Smooth muscle cell (in vitro differentiated cells): ENCODE measurements at regions not wholly inside any gene's neighbourhood (a gene's known extent, or its start where the extent isn't known, plus 50 kb on each side); places are given as distances from the start of the nearest gene placed in this dataset.

Source experiments
- DNase-seq: peaks from one replicate; lab custom pipeline; 2025; ENCODE audit not compliant: unreplicated experiment; lab: John Stamatoyannopoulos, UW
- H2AFZ ChIP-seq: fragments of 200-600 bp; sonication (generic); 2 replicates; pipeline ENCODE4 v1.6.0; 2016; ENCODE audit warnings: antibody characterized with exemption, low read depth, mild to moderate bottlenecking
- H3F3A ChIP-seq: fragments of 200-600 bp; sonication (generic); 2 replicates; pipeline ENCODE4 v1.6.0; 2017; ENCODE audit warnings: antibody characterized with exemption, low read depth
- H3K27ac ChIP-seq: fragments of 200-600 bp; sonication (generic); 2 replicates; pipeline ENCODE4 v1.5.1; 2016; ENCODE audit warnings: low read depth, mild to moderate bottlenecking
- H3K27me3 ChIP-seq: fragments of 200-600 bp; sonication (generic); 2 replicates; pipeline ENCODE4 v1.6.1; 2016; ENCODE audit warnings: low read depth, mild to moderate bottlenecking
- H3K36me3 ChIP-seq: fragments of 200-600 bp; sonication (generic); 2 replicates; pipeline ENCODE4 v1.5.1; 2016; ENCODE audit warnings: low read depth
- H3K4me1 ChIP-seq: fragments of 200-600 bp; sonication (generic); 2 replicates; pipeline ENCODE4 v1.5.1; 2016; ENCODE audit warnings: low read depth
- H3K4me2 ChIP-seq: fragments of 200-600 bp; sonication (generic); 2 replicates; pipeline ENCODE4 v1.6.0; 2016; ENCODE audit warnings: mild to moderate bottlenecking
- H3K4me3 ChIP-seq: fragments of 200-600 bp; sonication (generic); 2 replicates; pipeline ENCODE4 v1.5.1; 2016; ENCODE audit warnings: mild to moderate bottlenecking
- H3K79me2 ChIP-seq: fragments of 200-600 bp; sonication (generic); 2 replicates; pipeline ENCODE4 v1.6.0; 2016; ENCODE audit warnings: low read depth, mild to moderate bottlenecking
- H3K9ac ChIP-seq: fragments of 200-600 bp; sonication (generic); 2 replicates; pipeline ENCODE4 v1.6.0; 2016; ENCODE audit warnings: low read depth
- H3K9me3 ChIP-seq: fragments of 200-600 bp; sonication (generic); replicated peaks from 2 replicates; pipeline ENCODE4 v1.5.1; 2016; ENCODE audit warnings: low read depth
- H4K20me1 ChIP-seq: fragments of 200-600 bp; sonication (generic); 2 replicates; pipeline ENCODE4 v1.6.0; 2016; ENCODE audit warnings: low read depth
- CTCF ChIP-seq: fragments of 200-600 bp; sonication (generic); IDR thresholded peaks from 2 replicates; pipeline ENCODE4 v1.5.1; 2017; ENCODE audit warnings: borderline replicate concordance, mild to moderate bottlenecking, antibody characterized with exemption; ENCODE audit not compliant: insufficient read depth, poor library complexity, severe bottlenecking
- WGBS: methylation state at CpG from one replicate; pipeline ENCODE4 v1.1.7; 2016; ENCODE audit warnings: low lambda C conversion rate; 5-methylcytosine and 5-hydroxymethylcytosine counted together

GRCh38 chr11:122036493-122036892 is 79.5 kb downstream of the BLID start:
- no peak for DNase-seq
- H2AFZ ChIP-seq = no peak overlapping the region
- no peak overlapping the region for H3K4me2 ChIP-seq
- H3K36me3 ChIP-seq = no peaks in the 10 kb centered on the region
- 95% methylated on average over 6 of the region's 6 CpGs for WGBS
- H3K27ac ChIP-seq = no peak overlapping the region
- H3F3A ChIP-seq = no peaks in the 10 kb centered on the region
- H3K9me3 ChIP-seq = no peaks in the 10 kb centered on the region
- no peak overlapping the region for H3K4me3 ChIP-seq
- no peak overlapping the region for H3K9ac ChIP-seq
- H3K4me1 ChIP-seq = no peaks in the 10 kb centered on the region
- no peaks in the 10 kb centered on the region for H4K20me1 ChIP-seq
- no peaks in the 10 kb centered on the region for H3K79me2 ChIP-seq
- H3K27me3 ChIP-seq = no peaks in the 10 kb centered on the region
- TF ChIP-seq CTCF = no peak

- H4K20me1 ChIP-seq = no peaks in the 10 kb centered on the region
- H3K36me3 ChIP-seq = no peaks in the 10 kb centered on the region
- H3K27me3 ChIP-seq = no peaks in the 10 kb centered on the region
- H3K4me3 ChIP-seq = no peak overlapping the region
- H3F3A ChIP-seq = no peaks in the 10 kb centered on the region
- H3K9me3 ChIP-seq = no peaks in the 10 kb centered on the region
- H3K4me1 ChIP-seq = no peaks in the 10 kb centered on the region
- 38% methylated on average over 1 of the region's 1 CpG for WGBS
- no peak for DNase-seq
- no peak overlapping the region for H3K4me2 ChIP-seq
- no peak overlapping the region for H3K9ac ChIP-seq
- TF ChIP-seq CTCF = no peak
- H3K27ac ChIP-seq = no peak overlapping the region
- H2AFZ ChIP-seq = no peak overlapping the region
- H3K79me2 ChIP-seq = no peaks in the 10 kb centered on the region
Observed at GRCh38 chr11:122036018-122036417, 80.0 kb downstream of the BLID start.

GRCh38 chr11:122033631-122034030 is 82.4 kb downstream of the BLID start:
- no peak overlapping the region for H3K4me3 ChIP-seq
- 67% methylated on average over 2 of the region's 2 CpGs for WGBS
- H3K9me3 ChIP-seq = no peaks in the 10 kb centered on the region
- H4K20me1 ChIP-seq = no peaks in the 10 kb centered on the region
- no peaks in the 10 kb centered on the region for H3K79me2 ChIP-seq
- H2AFZ ChIP-seq = no peak overlapping the region
- H3K36me3 ChIP-seq = no peaks in the 10 kb centered on the region
- DNase-seq = no peak
- H3K27me3 ChIP-seq = no peaks in the 10 kb centered on the region
- H3K4me2 ChIP-seq = no peak overlapping the region
- no peaks in the 10 kb centered on the region for H3K4me1 ChIP-seq
- TF ChIP-seq CTCF = no peak
- H3K9ac ChIP-seq = no peak overlapping the region
- H3F3A ChIP-seq = peaks cover 9% of the 10 kb centered on the region
- H3K27ac ChIP-seq = no peak overlapping the region

GRCh38 chr11:122033193-122033592 is 82.8 kb downstream of the BLID start:
- Histone ChIP-seq H3K79me2 (no peaks in the 10 kb centered on the region), H3K36me3 (no peaks in the 10 kb centered on the region), H3F3A (peaks cover 9% of the 10 kb centered on the region), H3K4me2 (no peak overlapping the region), H2AFZ (no peak overlapping the region), H4K20me1 (no peaks in the 10 kb centered on the region), H3K4me3 (no peak overlapping the region), H3K9me3 (no peaks in the 10 kb centered on the region), H3K27ac (no peak overlapping the region), H3K4me1 (no peaks in the 10 kb centered on the region), H3K27me3 (no peaks in the 10 kb centered on the region), H3K9ac (no peak overlapping the region)
- no peak for TF ChIP-seq CTCF
- 89% methylated on average over 2 of the region's 2 CpGs for WGBS
- DNase-seq = no peak
